Left ventricle myocardium inferior (tissue), 1 donor: ENCODE measurements at regions not wholly inside any gene's neighbourhood (a gene's known extent, or its start where the extent isn't known, plus 50 kb on each side); places are given as distances from the start of the nearest gene placed in this dataset.
"Not testable (repeated sequence)": the region's sequence is repeated elsewhere in the genome, so short reads cannot be mapped to it uniquely, and the experiment has no call there.

ENCODE experiments used
- DNase-seq: peaks from one replicate; pipeline ENCODE4 v3.0.0-alpha.2; 2020
- H3K27ac ChIP-seq: fragments of 200-600 bp; replicated peaks from 2 replicates; pipeline ENCODE4 v1.8.0; 2021
- H3K27me3 ChIP-seq: fragments of 200-600 bp; 2 replicates; pipeline ENCODE4 v1.8.0; 2021; ENCODE audit warnings: low read depth
- H3K36me3 ChIP-seq: fragments of 200-600 bp; 2 replicates; pipeline ENCODE4 v1.8.0; 2021
- H3K4me1 ChIP-seq: fragments of 200-600 bp; 2 replicates; pipeline ENCODE4 v1.8.0; 2021
- H3K4me3 ChIP-seq: fragments of 200-600 bp; 2 replicates; pipeline ENCODE4 v1.8.0; 2021; ENCODE audit warnings: mild to moderate bottlenecking, moderate library complexity
- H3K9me3 ChIP-seq: fragments of 200-600 bp; replicated peaks from 2 replicates; pipeline ENCODE4 v1.8.0; 2021
- intact Hi-C: fragments of 100-400 bp; cut with micrococcal nuclease; formaldehyde crosslinking; loops from one replicate; pipeline ENCODE4 v1.11.0; 2022
- TF ChIP-seq, protein P1 (sequence below): fragments of 200-600 bp; IDR thresholded peaks from 2 replicates; pipeline ENCODE4 v1.8.0; 2021; ENCODE audit warnings: antibody characterized with exemption, mild to moderate bottlenecking, borderline replicate concordance
- donor health status: DM: no; HTN: yes; CAD: no; lungs with severe emphysema.

- Histone ChIP-seq H3K9me3 (peaks cover 35% of the 10 kb centered on the region), H3K4me1 (no peaks in the 10 kb centered on the region), H3K27ac (no peak overlapping the region), H3K36me3 (no peaks in the 10 kb centered on the region), H3K27me3 (peaks cover 4% of the 10 kb centered on the region), H3K4me3 (no peak overlapping the region)
- DNase-seq = no peak
- TF ChIP-seq, protein P1, sequence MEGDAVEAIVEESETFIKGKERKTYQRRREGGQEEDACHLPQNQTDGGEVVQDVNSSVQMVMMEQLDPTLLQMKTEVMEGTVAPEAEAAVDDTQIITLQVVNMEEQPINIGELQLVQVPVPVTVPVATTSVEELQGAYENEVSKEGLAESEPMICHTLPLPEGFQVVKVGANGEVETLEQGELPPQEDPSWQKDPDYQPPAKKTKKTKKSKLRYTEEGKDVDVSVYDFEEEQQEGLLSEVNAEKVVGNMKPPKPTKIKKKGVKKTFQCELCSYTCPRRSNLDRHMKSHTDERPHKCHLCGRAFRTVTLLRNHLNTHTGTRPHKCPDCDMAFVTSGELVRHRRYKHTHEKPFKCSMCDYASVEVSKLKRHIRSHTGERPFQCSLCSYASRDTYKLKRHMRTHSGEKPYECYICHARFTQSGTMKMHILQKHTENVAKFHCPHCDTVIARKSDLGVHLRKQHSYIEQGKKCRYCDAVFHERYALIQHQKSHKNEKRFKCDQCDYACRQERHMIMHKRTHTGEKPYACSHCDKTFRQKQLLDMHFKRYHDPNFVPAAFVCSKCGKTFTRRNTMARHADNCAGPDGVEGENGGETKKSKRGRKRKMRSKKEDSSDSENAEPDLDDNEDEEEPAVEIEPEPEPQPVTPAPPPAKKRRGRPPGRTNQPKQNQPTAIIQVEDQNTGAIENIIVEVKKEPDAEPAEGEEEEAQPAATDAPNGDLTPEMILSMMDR = no peak
- intact Hi-C loops = no loop called here
Measured at GRCh38 chr16:22710326-22710725, 103.6 kb upstream of the HS3ST2 start.

DNA sequence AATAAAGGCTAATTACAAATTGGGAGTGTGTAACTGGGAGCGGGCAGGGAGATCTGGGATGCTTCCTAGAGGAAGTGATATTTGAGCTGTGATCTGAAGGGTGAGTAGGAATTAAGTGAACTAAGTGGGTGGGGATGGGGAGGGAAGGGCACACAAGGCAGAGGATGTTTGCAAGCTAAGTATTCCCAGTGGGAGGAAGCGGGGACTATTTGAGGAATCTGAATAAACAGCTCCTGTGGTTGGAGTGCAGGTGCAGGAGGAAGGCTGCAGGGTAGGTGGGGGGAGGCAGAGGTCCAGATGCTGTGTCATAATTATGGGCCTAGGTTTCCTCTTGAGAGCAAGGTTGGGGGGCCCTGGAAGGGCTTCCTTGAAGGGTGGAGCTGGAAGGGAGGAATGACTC lies 102.1 kb upstream of the HS3ST2 start:
- Histone ChIP-seq H3K27ac (no peak overlapping the region), H3K4me3 (no peak overlapping the region), H3K4me1 (no peaks in the 10 kb centered on the region), H3K9me3 (peaks cover 35% of the 10 kb centered on the region), H3K27me3 (peaks cover 4% of the 10 kb centered on the region), H3K36me3 (no peaks in the 10 kb centered on the region)
- TF ChIP-seq, protein P1 = no peak
- intact Hi-C loops = no loop called here
- no peak for DNase-seq

DNA sequence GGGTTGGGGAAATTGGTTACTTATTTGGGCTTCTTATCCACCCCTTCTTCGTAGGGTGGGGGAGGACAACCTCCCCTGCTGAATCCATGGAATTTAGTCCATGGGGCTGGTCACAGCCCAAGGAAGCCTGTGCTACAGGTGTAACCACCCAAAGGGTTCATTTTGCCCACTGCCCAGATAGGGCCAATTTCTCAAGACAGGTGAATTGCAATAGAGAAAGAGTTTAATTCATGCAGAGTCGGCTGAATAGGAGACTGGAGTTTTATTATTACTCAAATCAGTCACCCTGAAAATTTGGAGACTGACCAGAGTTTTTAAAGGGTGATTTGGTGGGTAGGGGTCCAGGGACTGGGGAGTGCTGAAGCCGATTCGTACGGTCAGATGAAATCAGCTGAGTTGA lies 101.5 kb upstream of the HS3ST2 start:
- H3K27ac ChIP-seq = no peak overlapping the region
- no peak for DNase-seq
- intact Hi-C loops = no loop called here

GRCh38 chr16:22718598-22718997 lies 95.4 kb upstream of the HS3ST2 start:
- DNase-seq, H3K36me3 ChIP-seq, H3K4me3 ChIP-seq, H3K9me3 ChIP-seq, H3K4me1 ChIP-seq, intact Hi-C loops, H3K27ac ChIP-seq: not testable (repeated sequence)
- H3K27me3 ChIP-seq = peaks cover 48% of the 10 kb centered on the region

More for the DNA sequence above, 101.5 kb upstream of the HS3ST2 start:
- no peaks in the 10 kb centered on the region for H3K36me3 ChIP-seq
- no peaks in the 10 kb centered on the region for H3K4me1 ChIP-seq
- no peak overlapping the region for H3K4me3 ChIP-seq
- H3K27me3 ChIP-seq = peaks cover 4% of the 10 kb centered on the region
- H3K9me3 ChIP-seq = peaks cover 35% of the 10 kb centered on the region
- TF ChIP-seq, protein P1 = no peak

- Histone ChIP-seq H3K9me3 (no peaks in the 10 kb centered on the region), H3K36me3 (no peaks in the 10 kb centered on the region), H3K4me1 (no peaks in the 10 kb centered on the region), H3K27me3 (peaks cover 56% of the 10 kb centered on the region), H3K4me3 (no peak overlapping the region), H3K27ac (no peak overlapping the region)
- no peak for DNase-seq
- TF ChIP-seq, protein P1 = no peak
- intact Hi-C loops = no loop called here
Measured at GRCh38 chr16:22719945-22720344, 94.0 kb upstream of the HS3ST2 start.

DNA sequence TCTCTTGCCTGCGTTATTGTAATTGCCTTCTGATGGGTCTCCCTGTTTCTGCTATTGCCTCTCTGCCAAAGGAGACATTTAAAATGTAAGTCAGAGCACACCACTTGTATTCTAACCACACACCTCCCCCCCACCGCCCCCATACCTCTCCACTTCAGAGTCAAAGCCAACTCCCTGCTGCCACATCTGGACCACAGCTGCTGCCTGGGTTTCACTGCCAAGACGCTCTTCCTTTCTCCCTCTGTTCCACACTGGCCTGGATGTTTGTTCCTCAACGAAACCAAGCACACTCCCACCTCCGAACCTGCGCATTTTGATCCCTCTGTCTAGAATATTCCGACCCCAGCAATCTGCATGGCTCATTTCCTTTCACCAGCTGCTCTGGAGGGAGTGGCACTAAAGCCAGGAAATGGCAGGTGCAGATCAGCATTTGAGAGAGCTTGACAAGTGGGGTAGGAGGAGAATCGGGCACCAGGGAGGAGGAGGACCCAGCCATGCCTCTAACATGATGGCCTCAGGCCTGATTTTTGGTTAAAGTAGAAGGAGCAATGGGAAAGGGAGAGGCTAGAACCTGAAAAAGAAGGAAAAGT lies 92.4 kb upstream of the HS3ST2 start:
- TF ChIP-seq, protein P1 = no peak
- DNase-seq = peak; percentile 22
- H3K27ac ChIP-seq = no peak overlapping the region
- H3K4me1 ChIP-seq = no peaks in the 10 kb centered on the region
- no peaks in the 10 kb centered on the region for H3K36me3 ChIP-seq
- peaks cover 64% of the 10 kb centered on the region for H3K27me3 ChIP-seq
- no peaks in the 10 kb centered on the region for H3K9me3 ChIP-seq
- no peak overlapping the region for H3K4me3 ChIP-seq
- intact Hi-C loops = no loop called here

GRCh38 chr16:22722551-22723541 lies 91.1 kb upstream of the HS3ST2 start:
- H3K27ac ChIP-seq, H3K4me3 ChIP-seq, H3K9me3 ChIP-seq, H3K36me3 ChIP-seq, DNase-seq, H3K4me1 ChIP-seq, intact Hi-C loops: not testable (repeated sequence)
- peaks cover 70% of the 10 kb centered on the region for H3K27me3 ChIP-seq
